ENCODE measurements at regions not wholly inside any gene's neighbourhood (a gene's known extent, or its start where the extent isn't known, plus 50 kb on each side); places are given as distances from the start of the nearest gene placed in this dataset.

DNA sequence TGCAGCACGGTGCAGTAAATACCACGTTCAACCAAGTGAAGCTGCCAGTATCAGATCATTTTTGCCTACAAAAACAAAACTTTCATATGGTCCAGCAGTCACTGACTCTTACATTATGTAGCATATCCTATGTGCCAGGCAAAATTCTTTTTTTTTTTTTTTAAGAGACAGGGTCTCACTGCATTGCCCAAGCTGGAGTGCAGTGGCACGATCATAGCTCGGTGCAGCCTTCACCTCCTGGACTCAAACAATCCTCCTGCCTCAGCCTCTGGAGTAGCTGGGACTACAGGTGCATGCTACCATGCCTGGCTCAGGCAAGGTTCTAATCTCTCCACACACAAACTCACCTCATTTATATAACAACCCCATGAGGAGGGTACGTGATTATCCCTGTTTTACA lies 208.6 kb upstream of the JARID2 start:
- TF ChIP-seq POLR2A (IDR thresholded peaks at IDR 0.05; ENCODE audit: low read length): no peak
- no peak for TF ChIP-seq GATA1 (IDR thresholded peaks at IDR 0.05; ENCODE audit: low read depth, low read length)

Data from erythroblast (primary cell).